Prostate gland (tissue), 2 donors: ENCODE measurements at regions not wholly inside any gene's neighbourhood (a gene's known extent, or its start where the extent isn't known, plus 50 kb on each side); places are given as distances from the start of the nearest gene placed in this dataset.

Source experiments
- DNase-seq: peaks from one replicate; pipeline ENCODE4 v3.0.0-alpha.2; 2019; ENCODE audit warnings: low spot score
- H3K27ac ChIP-seq, 2 donors: fragments of 200-600 bp; sonication (generic); 2 replicates each; pipeline ENCODE4 v1.5.1; 2017 to 2019
- H3K27me3 ChIP-seq: fragments of 200-600 bp; sonication (generic); replicated peaks from 2 replicates; pipeline ENCODE4 v1.5.1; 2019; ENCODE audit not compliant: insufficient read depth
- H3K36me3 ChIP-seq, 2 donors: fragments of 200-600 bp; sonication (generic); 1 replicate in 1 of 2; 2 replicates in 1 of 2; pipeline versions ENCODE4 v1.5.1 to v1.8.1; 2017 to 2019
- H3K4me1 ChIP-seq: fragments of 200-600 bp; sonication (generic); replicated peaks from 2 replicates; pipeline ENCODE4 v1.5.1; 2019
- H3K4me3 ChIP-seq, 2 donors: fragments of 200-600 bp; sonication (generic); 2 replicates each; pipeline ENCODE4 v1.5.1; 2017 to 2019
- H3K9me3 ChIP-seq: fragments of 200-600 bp; sonication (generic); 2 replicates; pipeline ENCODE4 v1.5.1; 2017
- CTCF ChIP-seq, 4 experiments: fragments of 200-600 bp in 2 of 4; fragments of 450-650 bp in 2 of 4; sonication (generic) in 2 of 4; IDR thresholded peaks; 1 replicate in 3 of 4; 2 replicates in 1 of 4; pipeline ENCODE4 v1.5.1; 2016 to 2019; ENCODE audit warnings: antibody characterized with exemption in 4 of 4, mild to moderate bottlenecking in 2 of 4, moderate library complexity in 2 of 4
- POLR2A ChIP-seq: fragments of 450-650 bp; IDR thresholded peaks from one replicate; pipeline ENCODE4 v1.6.1; 2016; ENCODE audit warnings: antibody characterized with exemption, mild to moderate bottlenecking
- POLR2AphosphoS5 ChIP-seq: sonication (generic); formaldehyde crosslinking; IDR thresholded peaks from one replicate; pipeline ENCODE4 v1.6.1; 2017; ENCODE audit warnings: antibody characterized with exemption
- WGBS: methylation state at CpG from one replicate; pipeline ENCODE4 v1.1.5; 2018; 5-methylcytosine and 5-hydroxymethylcytosine counted together
- intact Hi-C: fragments of 100-400 bp; cut with DNase I; formaldehyde crosslinking; loops from one replicate; pipeline ENCODE4 v1.14.2; 2022

DNA sequence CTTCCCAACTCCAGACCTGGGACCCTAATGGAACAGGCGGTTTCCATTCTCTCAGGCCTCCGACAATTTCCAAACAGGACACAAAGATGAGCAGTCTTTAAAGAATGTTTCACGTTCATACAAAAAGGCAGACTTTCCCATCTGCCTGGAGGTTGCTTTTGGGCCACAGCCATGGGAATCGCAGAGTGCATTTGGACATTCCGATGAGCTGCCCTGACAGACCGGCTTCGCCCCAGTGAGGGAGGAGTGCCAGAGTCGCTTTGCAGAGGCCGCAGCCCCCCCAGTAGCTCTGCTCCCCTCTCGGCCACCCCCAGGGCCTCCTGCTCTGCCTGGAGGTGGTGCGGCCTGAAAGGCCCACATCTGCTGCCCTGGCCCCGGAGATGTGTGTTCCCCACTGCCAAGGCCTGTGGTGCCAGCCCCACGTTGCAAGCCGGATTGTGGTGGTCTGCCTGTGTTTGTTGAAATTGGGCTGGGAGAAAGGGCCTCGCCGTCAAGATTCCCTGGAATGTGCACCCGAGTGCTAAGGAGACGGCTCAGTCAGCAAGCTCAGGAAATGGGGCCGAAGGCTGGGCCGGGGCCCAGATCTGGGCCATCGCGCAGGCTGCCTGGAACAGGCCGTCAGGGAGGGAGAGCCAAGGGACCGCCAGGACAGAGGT is 89.8 kb downstream of the C16orf95 start:
- H3K27me3 ChIP-seq, result no peaks in the 10 kb centered on the region
- no peak for TF ChIP-seq CTCF (IDR thresholded peaks at IDR 0.05)
- no peak for TF ChIP-seq POLR2AphosphoS5
- no peak for TF ChIP-seq POLR2A
- H3K27ac ChIP-seq, result no peak overlapping the region
- intact Hi-C loops, result no loop called here
- H3K9me3 ChIP-seq, result no peaks in the 10 kb centered on the region
- H3K4me3 ChIP-seq, result no peak overlapping the region
- DNase-seq, result no peak
- no peaks in the 10 kb centered on the region for H3K36me3 ChIP-seq
- WGBS, result 64% methylated on average over 24 of the region's 24 CpGs
- H3K4me1 ChIP-seq, result no peaks in the 10 kb centered on the region

GRCh38 chr16:87228363-87228762 is 88.8 kb downstream of the C16orf95 start:
- no peak for TF ChIP-seq POLR2A
- no peak for TF ChIP-seq POLR2AphosphoS5
- no peak overlapping the region for H3K4me3 ChIP-seq
- DNase-seq, result no peak
- no peaks in the 10 kb centered on the region for H3K36me3 ChIP-seq
- H3K27ac ChIP-seq, result no peak overlapping the region
- no peaks in the 10 kb centered on the region for H3K27me3 ChIP-seq
- no peaks in the 10 kb centered on the region for H3K4me1 ChIP-seq
- intact Hi-C loops, result no loop called here
- H3K9me3 ChIP-seq, result no peaks in the 10 kb centered on the region
- WGBS, result 91% methylated on average over 8 of the region's 8 CpGs

DNA sequence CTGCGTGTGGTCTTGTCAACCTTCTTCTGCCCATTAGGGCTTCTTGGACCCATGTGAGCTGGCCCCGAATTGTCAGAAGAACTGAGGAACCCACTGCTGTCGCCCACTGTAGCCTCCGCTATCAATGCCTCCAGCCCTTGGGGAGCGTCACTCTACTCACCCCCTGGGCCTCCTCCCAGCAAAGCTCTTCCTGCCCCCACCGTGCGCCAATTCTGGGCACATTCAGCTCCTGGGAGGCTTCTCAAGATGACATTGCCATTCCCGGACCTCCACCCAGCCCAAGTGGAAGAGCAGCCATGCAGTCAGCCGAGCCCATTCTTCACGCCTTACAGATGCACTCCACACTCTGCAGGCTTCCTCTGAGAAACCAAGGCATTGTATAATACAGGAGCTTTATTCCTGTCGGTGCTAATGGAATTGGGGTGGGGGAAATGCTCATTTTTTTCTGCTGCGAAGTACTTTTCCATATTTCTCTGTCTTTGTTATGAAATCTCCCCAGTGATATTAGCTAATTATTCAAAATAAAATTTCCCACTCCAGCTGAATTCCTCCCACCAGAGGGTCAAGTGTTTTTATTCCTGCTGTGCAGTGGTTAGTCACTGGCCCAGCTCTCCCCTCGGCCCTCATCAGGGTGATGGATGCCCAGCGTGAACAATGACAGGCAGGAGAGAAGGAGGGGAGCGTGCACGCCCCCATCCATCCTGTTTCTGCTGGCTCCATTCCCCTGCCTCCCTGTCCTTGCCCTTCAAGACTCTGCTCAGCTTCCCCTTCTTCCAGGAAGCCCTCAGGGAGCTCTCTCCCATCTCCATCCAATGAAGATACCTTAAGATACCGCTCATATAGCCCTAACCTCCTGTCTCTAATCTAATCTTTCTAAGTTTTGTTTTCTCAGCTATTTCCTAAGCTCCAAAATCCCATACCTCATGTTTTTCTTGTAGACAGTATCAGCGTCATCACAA is 87.7 kb downstream of the C16orf95 start:
- Histone ChIP-seq H3K27ac (no peak overlapping the region), H3K4me3 (no peak overlapping the region), H3K4me1 (no peaks in the 10 kb centered on the region), H3K27me3 (no peaks in the 10 kb centered on the region), H3K9me3 (no peaks in the 10 kb centered on the region), H3K36me3 (no peaks in the 10 kb centered on the region)
- TF ChIP-seq POLR2A, result no peak
- TF ChIP-seq CTCF (IDR thresholded peaks at IDR 0.05), result no peak
- TF ChIP-seq POLR2AphosphoS5, result no peak
- DNase-seq, result no peak
- intact Hi-C loops, result no loop called here
- WGBS, result 85% methylated on average over 18 of the region's 18 CpGs

DNA sequence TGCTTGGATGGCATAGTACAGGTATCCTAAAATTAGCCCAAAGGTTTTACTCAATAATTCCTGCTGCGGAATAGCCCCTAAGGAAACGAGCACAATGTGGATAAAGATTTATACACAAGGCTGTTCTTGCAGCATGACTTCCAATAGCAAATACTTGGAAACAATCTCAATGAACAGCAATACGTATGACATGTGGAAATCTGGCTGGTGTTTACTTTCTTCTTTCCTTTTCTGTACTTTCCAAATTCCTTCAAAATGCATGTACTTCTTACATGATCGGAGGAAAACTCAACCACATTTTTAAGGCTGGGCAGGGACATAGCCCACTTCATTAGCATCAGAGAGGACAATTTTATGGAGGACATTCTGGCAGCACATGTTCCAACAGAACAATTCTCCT is 86.6 kb downstream of the C16orf95 start:
- H3K27ac ChIP-seq, result no peak overlapping the region
- H3K9me3 ChIP-seq, result no peaks in the 10 kb centered on the region
- intact Hi-C loops, result no loop called here
- no peaks in the 10 kb centered on the region for H3K27me3 ChIP-seq
- TF ChIP-seq POLR2AphosphoS5 (no peak), POLR2A (no peak), CTCF (IDR thresholded peaks at IDR 0.05) (no peak)
- H3K4me1 ChIP-seq, result no peaks in the 10 kb centered on the region
- 78% methylated on average over 4 of the region's 4 CpGs for WGBS
- no peak overlapping the region for H3K4me3 ChIP-seq
- no peak for DNase-seq
- no peaks in the 10 kb centered on the region for H3K36me3 ChIP-seq

DNA sequence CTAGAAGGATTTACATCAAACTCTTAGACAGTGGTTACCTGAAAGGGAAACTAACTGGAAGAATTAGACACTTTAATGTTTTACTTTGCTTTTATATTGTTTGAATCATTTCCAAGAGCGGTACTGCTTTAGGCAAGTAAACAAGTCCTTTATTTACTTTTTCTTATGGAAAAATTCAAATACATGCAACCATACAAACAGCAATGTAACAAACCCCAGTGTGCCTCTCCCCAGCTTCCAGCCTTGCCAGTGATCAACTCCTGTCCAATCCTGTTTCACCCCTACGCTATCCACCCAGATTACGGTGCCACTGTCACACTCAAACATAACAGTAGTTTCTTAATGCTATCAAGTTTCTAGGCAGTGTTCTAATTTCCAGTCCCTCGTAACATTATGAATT is 85.9 kb downstream of the C16orf95 start:
- 59% methylated on average over 4 of the region's 4 CpGs for WGBS
- TF ChIP-seq POLR2A (no peak), CTCF (IDR thresholded peaks at IDR 0.05) (no peak), POLR2AphosphoS5 (no peak)
- no peaks in the 10 kb centered on the region for H3K36me3 ChIP-seq
- no peak overlapping the region for H3K4me3 ChIP-seq
- H3K27ac ChIP-seq, result no peak overlapping the region
- intact Hi-C loops, result no loop called here
- no peaks in the 10 kb centered on the region for H3K27me3 ChIP-seq
- DNase-seq, result no peak
- no peaks in the 10 kb centered on the region for H3K4me1 ChIP-seq
- no peaks in the 10 kb centered on the region for H3K9me3 ChIP-seq
